ENCODE measurements at regions not wholly inside any gene's neighbourhood (a gene's known extent, or its start where the extent isn't known, plus 50 kb on each side); places are given as distances from the start of the nearest gene placed in this dataset.

DNA sequence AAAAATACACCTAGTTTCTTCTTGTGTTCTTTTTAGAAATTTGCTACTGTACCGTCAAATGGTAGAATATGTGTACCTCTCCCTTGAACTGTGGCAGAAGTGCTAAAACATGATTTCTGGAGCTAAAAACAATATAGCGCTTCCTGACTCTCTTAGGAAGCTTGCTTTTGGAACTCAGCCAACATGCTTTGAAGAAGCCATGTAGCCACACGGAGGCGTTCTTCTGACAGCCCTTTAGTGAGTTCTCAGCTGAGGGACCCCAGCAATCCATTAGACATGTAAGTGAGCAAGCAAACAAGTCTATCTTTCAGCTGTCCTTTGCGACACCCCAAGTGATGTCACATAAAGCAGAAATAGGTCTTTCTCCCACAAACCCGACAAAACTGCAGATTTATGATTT is 917.0 kb downstream of the CDH9 start:
- TF ChIP-seq, protein P1, sequence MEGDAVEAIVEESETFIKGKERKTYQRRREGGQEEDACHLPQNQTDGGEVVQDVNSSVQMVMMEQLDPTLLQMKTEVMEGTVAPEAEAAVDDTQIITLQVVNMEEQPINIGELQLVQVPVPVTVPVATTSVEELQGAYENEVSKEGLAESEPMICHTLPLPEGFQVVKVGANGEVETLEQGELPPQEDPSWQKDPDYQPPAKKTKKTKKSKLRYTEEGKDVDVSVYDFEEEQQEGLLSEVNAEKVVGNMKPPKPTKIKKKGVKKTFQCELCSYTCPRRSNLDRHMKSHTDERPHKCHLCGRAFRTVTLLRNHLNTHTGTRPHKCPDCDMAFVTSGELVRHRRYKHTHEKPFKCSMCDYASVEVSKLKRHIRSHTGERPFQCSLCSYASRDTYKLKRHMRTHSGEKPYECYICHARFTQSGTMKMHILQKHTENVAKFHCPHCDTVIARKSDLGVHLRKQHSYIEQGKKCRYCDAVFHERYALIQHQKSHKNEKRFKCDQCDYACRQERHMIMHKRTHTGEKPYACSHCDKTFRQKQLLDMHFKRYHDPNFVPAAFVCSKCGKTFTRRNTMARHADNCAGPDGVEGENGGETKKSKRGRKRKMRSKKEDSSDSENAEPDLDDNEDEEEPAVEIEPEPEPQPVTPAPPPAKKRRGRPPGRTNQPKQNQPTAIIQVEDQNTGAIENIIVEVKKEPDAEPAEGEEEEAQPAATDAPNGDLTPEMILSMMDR (conservative IDR thresholded peaks at IDR 0.05; ENCODE audit: low read depth, low read length): no peak
- no peak for TF ChIP-seq FOS (IDR thresholded peaks at IDR 0.05; ENCODE audit: low read depth, low read length)
- TF ChIP-seq POLR2A (IDR thresholded peaks at IDR 0.05; ENCODE audit: low read depth, low read length): no peak
- TF ChIP-seq, protein P2, sequence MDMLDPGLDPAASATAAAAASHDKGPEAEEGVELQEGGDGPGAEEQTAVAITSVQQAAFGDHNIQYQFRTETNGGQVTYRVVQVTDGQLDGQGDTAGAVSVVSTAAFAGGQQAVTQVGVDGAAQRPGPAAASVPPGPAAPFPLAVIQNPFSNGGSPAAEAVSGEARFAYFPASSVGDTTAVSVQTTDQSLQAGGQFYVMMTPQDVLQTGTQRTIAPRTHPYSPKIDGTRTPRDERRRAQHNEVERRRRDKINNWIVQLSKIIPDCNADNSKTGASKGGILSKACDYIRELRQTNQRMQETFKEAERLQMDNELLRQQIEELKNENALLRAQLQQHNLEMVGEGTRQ (IDR thresholded peaks at IDR 0.05; ENCODE audit: low read depth, low read length): no peak
- TF ChIP-seq BHLHE40 (IDR thresholded peaks at IDR 0.05; ENCODE audit: low read depth, low read length): no peak
- no peak for TF ChIP-seq RAD21 (IDR thresholded peaks at IDR 0.05; ENCODE audit: low read length)
- TF ChIP-seq RFX5 (IDR thresholded peaks at IDR 0.05; ENCODE audit: low read depth, low read length): no peak
- TF ChIP-seq RCOR1 (IDR thresholded peaks at IDR 0.05; ENCODE audit: insufficient replicate concordance, low read length): no peak
- TF ChIP-seq MAZ (IDR thresholded peaks at IDR 0.05; ENCODE audit: borderline replicate concordance, low read depth, low read length): no peak
- no peak for TF ChIP-seq SMC3 (IDR thresholded peaks at IDR 0.05; ENCODE audit: low read depth, low read length)
- no peak for TF ChIP-seq CEBPB (IDR thresholded peaks at IDR 0.05; ENCODE audit: low read depth, low read length)

All from IMR-90 (cell line).